HCT116 (cell line): ENCODE measurements at regions not wholly inside any gene's neighbourhood (a gene's known extent, or its start where the extent isn't known, plus 50 kb on each side); places are given as distances from the start of the nearest gene placed in this dataset.

Source experiments
- EZH2 ChIP-seq: fragments of 200-600 bp; sonication (generic); IDR thresholded peaks from 2 replicates; pipeline ENCODE4 v1.6.1; 2017; ENCODE audit warnings: antibody characterized with exemption, mixed run types
- FOSL1 ChIP-seq: IDR thresholded peaks from 2 replicates; pipeline ENCODE4 v1.6.1; 2012; ENCODE audit warnings: low read depth
- MAX ChIP-seq: IDR thresholded peaks from 2 replicates; pipeline ENCODE4 v1.6.1; 2012
- POLR2A ChIP-seq: IDR thresholded peaks from 2 replicates; pipeline ENCODE4 v1.7.0; 2011; ENCODE audit warnings: borderline replicate concordance; ENCODE audit not compliant: insufficient read depth, insufficient read length; ENCODE audit errors: extremely low read depth
- POLR2AphosphoS5 ChIP-seq: IDR thresholded peaks from 2 replicates; pipeline ENCODE4 v1.6.1; 2011; ENCODE audit warnings: mild to moderate bottlenecking, low read depth, low read length, moderate library complexity
- RAD21 ChIP-seq: IDR thresholded peaks from 2 replicates; pipeline ENCODE4 v1.6.1; 2012; ENCODE audit warnings: low read depth, mild to moderate bottlenecking
- SP1 ChIP-seq: IDR thresholded peaks from 2 replicates; pipeline ENCODE4 v1.6.1; 2012; ENCODE audit warnings: low read depth
- TCF7L2 ChIP-seq: IDR thresholded peaks from 2 replicates; pipeline ENCODE4 v1.7.0; 2011; ENCODE audit warnings: borderline replicate concordance, inconsistent platforms; ENCODE audit not compliant: insufficient read depth, insufficient read length; ENCODE audit errors: extremely low read depth
- YY1 ChIP-seq: IDR thresholded peaks from 2 replicates; pipeline ENCODE4 v1.6.1; 2011; ENCODE audit warnings: low read length, low read depth, moderate library complexity, mild to moderate bottlenecking; ENCODE audit not compliant: insufficient replicate concordance; ENCODE audit errors: extremely low read depth
- TF ChIP-seq, protein P1 (sequence below), 3 experiments: fragments of 200-600 bp in 1 of 3; sonication (generic) in 1 of 3; IDR thresholded peaks in 2 of 3; conservative IDR thresholded peaks in 1 of 3; 2 replicates each; pipeline ENCODE4 v1.5.1; 2012 to 2017; ENCODE audit warnings: low read depth in 2 of 3, low read length in 2 of 3, antibody characterized with exemption in 1 of 3, borderline replicate concordance in 1 of 3, control low read depth in 1 of 3, mild to moderate bottlenecking in 1 of 3, mixed read lengths in 1 of 3, mixed run types in 1 of 3, moderate library complexity in 1 of 3; ENCODE audit not compliant: insufficient read depth in 1 of 3

GRCh38 chr13:76086729-76087128 is 450.6 kb downstream of the LMO7 start:
- TF ChIP-seq TCF7L2 (no peak), POLR2AphosphoS5 (no peak), EZH2 (no peak), POLR2A (no peak), YY1 (no peak), RAD21 (no peak), FOSL1 (no peak), MAX (no peak), SP1 (no peak)
- TF ChIP-seq, protein P1, sequence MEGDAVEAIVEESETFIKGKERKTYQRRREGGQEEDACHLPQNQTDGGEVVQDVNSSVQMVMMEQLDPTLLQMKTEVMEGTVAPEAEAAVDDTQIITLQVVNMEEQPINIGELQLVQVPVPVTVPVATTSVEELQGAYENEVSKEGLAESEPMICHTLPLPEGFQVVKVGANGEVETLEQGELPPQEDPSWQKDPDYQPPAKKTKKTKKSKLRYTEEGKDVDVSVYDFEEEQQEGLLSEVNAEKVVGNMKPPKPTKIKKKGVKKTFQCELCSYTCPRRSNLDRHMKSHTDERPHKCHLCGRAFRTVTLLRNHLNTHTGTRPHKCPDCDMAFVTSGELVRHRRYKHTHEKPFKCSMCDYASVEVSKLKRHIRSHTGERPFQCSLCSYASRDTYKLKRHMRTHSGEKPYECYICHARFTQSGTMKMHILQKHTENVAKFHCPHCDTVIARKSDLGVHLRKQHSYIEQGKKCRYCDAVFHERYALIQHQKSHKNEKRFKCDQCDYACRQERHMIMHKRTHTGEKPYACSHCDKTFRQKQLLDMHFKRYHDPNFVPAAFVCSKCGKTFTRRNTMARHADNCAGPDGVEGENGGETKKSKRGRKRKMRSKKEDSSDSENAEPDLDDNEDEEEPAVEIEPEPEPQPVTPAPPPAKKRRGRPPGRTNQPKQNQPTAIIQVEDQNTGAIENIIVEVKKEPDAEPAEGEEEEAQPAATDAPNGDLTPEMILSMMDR (IDR thresholded peaks at IDR 0.05 in 2 of 3, conservative IDR thresholded peaks at IDR 0.05 in 1 of 3; ENCODE audit: borderline replicate concordance in 1 of 3, insufficient read depth in 1 of 3, low read depth in 2 of 3, low read length in 2 of 3) = no peak
